GM23338 (cell line): ENCODE measurements at regions not wholly inside any gene's neighbourhood (a gene's known extent, or its start where the extent isn't known, plus 50 kb on each side); places are given as distances from the start of the nearest gene placed in this dataset.

ENCODE experiments used
- ATAC-seq: fragments of 200-7000 bp; cut with Tn5 transposase; 3 replicates; pipeline ENCODE4 v1.9.1; 2020
- DNase-seq: peaks from one replicate; pipeline ENCODE4 v3.0.0-alpha.2; 2015; ENCODE audit warnings: low spot score
- H2AFZ ChIP-seq: fragments of 200-600 bp; sonication (generic); 2 replicates; pipeline ENCODE4 v1.8.0; 2016; ENCODE audit warnings: antibody characterized with exemption, mild to moderate bottlenecking, moderate library complexity
- H3F3A ChIP-seq: fragments of 200-600 bp; sonication (generic); replicated peaks from 2 replicates; pipeline ENCODE4 v1.8.0; 2017; ENCODE audit warnings: antibody characterized with exemption, mixed run types, low read depth
- H3K27ac ChIP-seq: fragments of 200-600 bp; sonication (generic); 2 replicates; pipeline ENCODE4 v1.6.1; 2016; ENCODE audit warnings: low read depth
- H3K27me3 ChIP-seq: fragments of 200-600 bp; sonication (generic); 2 replicates; pipeline ENCODE4 v1.8.0; 2016; ENCODE audit warnings: mild to moderate bottlenecking, mixed run types, moderate library complexity; ENCODE audit not compliant: insufficient read depth
- H3K36me3 ChIP-seq: fragments of 200-600 bp; sonication (generic); 2 replicates; pipeline ENCODE4 v1.8.0; 2016; ENCODE audit warnings: mild to moderate bottlenecking; ENCODE audit not compliant: insufficient read depth
- H3K4me1 ChIP-seq: fragments of 200-600 bp; sonication (generic); 2 replicates; pipeline ENCODE4 v1.8.0; 2016; ENCODE audit warnings: mild to moderate bottlenecking, moderate library complexity; ENCODE audit not compliant: insufficient read depth
- H3K4me2 ChIP-seq: fragments of 200-600 bp; sonication (generic); 2 replicates; pipeline ENCODE4 v1.7.1; 2017; ENCODE audit warnings: mixed run types
- H3K4me3 ChIP-seq: fragments of 200-600 bp; sonication (generic); 2 replicates; pipeline ENCODE4 v1.6.1; 2016; ENCODE audit warnings: mixed run types
- H3K79me2 ChIP-seq: fragments of 200-600 bp; sonication (generic); replicated peaks from 2 replicates; pipeline ENCODE4 v1.8.0; 2017; ENCODE audit warnings: mild to moderate bottlenecking; ENCODE audit not compliant: insufficient read depth
- H3K9me2 ChIP-seq: fragments of 200-600 bp; sonication (generic); 2 replicates; pipeline ENCODE4 v1.8.0; 2017; ENCODE audit not compliant: insufficient read depth
- H4K20me1 ChIP-seq: fragments of 200-600 bp; sonication (generic); replicated peaks from 2 replicates; pipeline ENCODE4 v1.8.0; 2017; ENCODE audit warnings: mild to moderate bottlenecking; ENCODE audit not compliant: insufficient read depth
- H3K27ac Mint-ChIP-seq: 2 replicates; pipeline ENCODE4 v1.8.0; 2020; ENCODE audit warnings: inconsistent platforms, mild to moderate bottlenecking, moderate library complexity, mixed read lengths
- H3K27me3 Mint-ChIP-seq: 3 replicates; pipeline ENCODE4 v1.8.0; 2022; ENCODE audit warnings: low read depth, mild to moderate bottlenecking, moderate library complexity, mixed read lengths, inconsistent platforms; ENCODE audit not compliant: insufficient read depth, poor library complexity
- H3K36me3 Mint-ChIP-seq: 3 replicates; pipeline ENCODE4 v1.8.0; 2021; ENCODE audit warnings: low read depth, mild to moderate bottlenecking, inconsistent platforms, moderate library complexity, mixed read lengths
- H3K4me1 Mint-ChIP-seq: 3 replicates; pipeline ENCODE4 v1.8.0; 2020; ENCODE audit warnings: mild to moderate bottlenecking, inconsistent platforms, mixed read lengths
- H3K4me3 Mint-ChIP-seq: 3 replicates; pipeline ENCODE4 v1.8.0; 2021; ENCODE audit warnings: moderate library complexity, mild to moderate bottlenecking, inconsistent platforms, mixed read lengths
- H3K9me3 Mint-ChIP-seq: 3 replicates; pipeline ENCODE4 v1.8.0; 2020; ENCODE audit warnings: moderate library complexity, mild to moderate bottlenecking, inconsistent platforms, mixed read lengths
- CREB1 ChIP-seq: fragments of 250-450 bp; sonication (Bioruptor Pico); IDR thresholded peaks from 2 replicates; pipeline ENCODE4 v1.5.0; 2020; ENCODE audit warnings: low read depth, mild to moderate bottlenecking, moderate library complexity
- CTCF ChIP-seq, 2 experiments: fragments of 200-600 bp in 1 of 2; sonication (generic) in 1 of 2; conservative IDR thresholded peaks; 2 replicates each; pipeline versions ENCODE4 v1.5.1 to v1.6.1; 2016 to 2017; ENCODE audit warnings: antibody characterized with exemption in 2 of 2, low read depth in 2 of 2, mild to moderate bottlenecking in 2 of 2, moderate library complexity in 1 of 2
- ETS1 ChIP-seq: IDR thresholded peaks from 2 replicates; pipeline ENCODE4 v1.6.1; 2016; ENCODE audit warnings: antibody characterized with exemption
- EZH2 ChIP-seq: fragments of 200-600 bp; sonication (generic); IDR thresholded peaks from one replicate; pipeline ENCODE4 v1.8.0; 2017; ENCODE audit warnings: antibody characterized with exemption, mild to moderate bottlenecking, low read depth; ENCODE audit not compliant: unreplicated experiment
- EZH2phosphoT487 ChIP-seq: fragments of 200-600 bp; sonication (generic); IDR thresholded peaks from one replicate; pipeline ENCODE4 v1.8.1; 2018; ENCODE audit warnings: antibody characterized with exemption; ENCODE audit not compliant: unreplicated experiment
- JUNB ChIP-seq: IDR thresholded peaks from one replicate; pipeline ENCODE4 v1.6.1; 2016; ENCODE audit warnings: antibody characterized with exemption; ENCODE audit not compliant: unreplicated experiment
- NANOG ChIP-seq: IDR thresholded peaks from 2 replicates; pipeline ENCODE4 v1.6.1; 2016; ENCODE audit warnings: antibody characterized with exemption, borderline replicate concordance
- POLR2AphosphoS5 ChIP-seq: IDR thresholded peaks from 2 replicates; pipeline ENCODE4 v1.6.1; 2016; ENCODE audit warnings: antibody characterized with exemption, low read depth
- REST ChIP-seq: IDR thresholded peaks from one replicate; pipeline ENCODE4 v1.6.1; 2018; ENCODE audit warnings: antibody characterized with exemption; ENCODE audit not compliant: unreplicated experiment
- STAT1 ChIP-seq: IDR thresholded peaks from one replicate; pipeline ENCODE4 v1.6.1; 2016; ENCODE audit warnings: antibody characterized with exemption; ENCODE audit not compliant: unreplicated experiment
- ZNF114 ChIP-seq: fragments of 250-450 bp; sonication (Bioruptor Pico); IDR thresholded peaks from 2 replicates; pipeline ENCODE4 v1.5.0; 2020; ENCODE audit warnings: mild to moderate bottlenecking, moderate library complexity
- ZNF331 ChIP-seq: fragments of 250-450 bp; sonication (Bioruptor Pico); IDR thresholded peaks from 2 replicates; pipeline ENCODE4 v1.5.0; 2020; ENCODE audit warnings: low read depth, mild to moderate bottlenecking, moderate library complexity
- ZNF462 ChIP-seq: fragments of 250-450 bp; sonication (Bioruptor Pico); IDR thresholded peaks from 2 replicates; pipeline ENCODE4 v1.5.0; 2020; ENCODE audit warnings: mild to moderate bottlenecking, moderate library complexity

- TF ChIP-seq CTCF (conservative IDR thresholded peaks at IDR 0.05; ENCODE audit: low read depth in 2 of 2) (peak; percentile 80 to 90), JUNB (no peak), CREB1 (CRISPR knock-in tag) (peak; percentile 45; the same call in 1 of the 2 replicates), ETS1 (no peak), EZH2phosphoT487 (no peak), STAT1 (no peak), NANOG (no peak), EZH2 (no peak), REST (no peak), POLR2AphosphoS5 (no peak), ZNF114 (peak; percentile 67; the same call in 1 of the 2 replicates)
Measured at GRCh38 chr9:85425153-85425611, 316.6 kb downstream of the AGTPBP1 start (continued).

GRCh38 chr9:85423422-85423821 lies 318.3 kb downstream of the AGTPBP1 start:
- H3K4me2 ChIP-seq = no peak overlapping the region
- H3K9me2 ChIP-seq = peaks cover 14% of the 10 kb centered on the region
- H4K20me1 ChIP-seq = no peaks in the 10 kb centered on the region
- no peaks in the 10 kb centered on the region for H3K79me2 ChIP-seq
- H3K27ac ChIP-seq = no peak overlapping the region
- peaks cover 5% of the 10 kb centered on the region; the same call in 1 of the 2 replicates for H3K4me1 ChIP-seq
- H3K4me3 ChIP-seq = no peak overlapping the region
- peaks cover 10% of the 10 kb centered on the region; the same call in 2 of the 3 replicates for H3K9me3 Mint-ChIP-seq
- no peaks in the 10 kb centered on the region for H3K36me3 Mint-ChIP-seq
- peaks cover 1% of the 10 kb centered on the region for H3K27me3 Mint-ChIP-seq
- H3K27ac Mint-ChIP-seq = no peak overlapping the region
- no peaks in the 10 kb centered on the region; the same call in 1 of the 2 replicates for H3K36me3 ChIP-seq
- no peak overlapping the region for H3K4me3 Mint-ChIP-seq
- DNase-seq (no peak), ATAC-seq (no peak)
- H3K27me3 ChIP-seq = no peaks in the 10 kb centered on the region
- H3F3A ChIP-seq = no peaks in the 10 kb centered on the region
- H3K4me1 Mint-ChIP-seq = peaks cover 9% of the 10 kb centered on the region
- no peak overlapping the region for H2AFZ ChIP-seq
- no peak for TF ChIP-seq ZNF462 (CRISPR knock-in tag)
- no peak for TF ChIP-seq CREB1 (CRISPR knock-in tag)
- no peak for TF ChIP-seq NANOG
- TF ChIP-seq ZNF331 (CRISPR knock-in tag) = no peak
